Retinal pigment epithelial cell (primary cell): ENCODE measurements at regions not wholly inside any gene's neighbourhood (a gene's known extent, or its start where the extent isn't known, plus 50 kb on each side); places are given as distances from the start of the nearest gene placed in this dataset.

Experiments used
- DNase-seq: peaks from one replicate; pipeline ENCODE4 v3.0.0-alpha.2; 2010; ENCODE audit warnings: low read depth
- H3K4me3 ChIP-seq: 2 replicates; pipeline ENCODE4 v1.5.1; 2011; ENCODE audit warnings: mild to moderate bottlenecking, low read length, control low read depth, moderate library complexity
- TF ChIP-seq, protein P1 (sequence below): conservative IDR thresholded peaks from 2 replicates; pipeline ENCODE4 v1.5.1; 2011; ENCODE audit warnings: low read depth, low read length, control low read depth, inconsistent platforms

DNA sequence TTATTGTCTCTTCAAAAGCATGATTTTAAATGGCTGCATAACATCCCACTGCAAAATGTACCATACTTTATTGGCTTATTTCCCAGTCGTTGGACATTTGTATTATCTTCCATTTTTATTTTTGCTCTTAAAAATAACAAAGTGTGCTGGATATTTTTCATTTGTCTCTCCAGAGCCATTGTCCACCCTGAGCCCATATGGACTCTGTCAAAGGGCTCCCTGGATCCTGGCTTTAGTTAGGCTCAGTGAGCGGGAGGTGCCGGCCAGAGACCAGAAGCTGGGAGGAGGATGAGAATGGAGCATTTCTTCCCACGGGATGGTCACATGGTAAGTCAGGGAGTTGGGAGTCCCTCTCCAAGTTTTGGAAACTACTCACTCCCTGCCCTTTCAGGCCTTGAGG lies 296.9 kb downstream of the NUAK1 start:
- DNase-seq: no peak
- TF ChIP-seq, protein P1, sequence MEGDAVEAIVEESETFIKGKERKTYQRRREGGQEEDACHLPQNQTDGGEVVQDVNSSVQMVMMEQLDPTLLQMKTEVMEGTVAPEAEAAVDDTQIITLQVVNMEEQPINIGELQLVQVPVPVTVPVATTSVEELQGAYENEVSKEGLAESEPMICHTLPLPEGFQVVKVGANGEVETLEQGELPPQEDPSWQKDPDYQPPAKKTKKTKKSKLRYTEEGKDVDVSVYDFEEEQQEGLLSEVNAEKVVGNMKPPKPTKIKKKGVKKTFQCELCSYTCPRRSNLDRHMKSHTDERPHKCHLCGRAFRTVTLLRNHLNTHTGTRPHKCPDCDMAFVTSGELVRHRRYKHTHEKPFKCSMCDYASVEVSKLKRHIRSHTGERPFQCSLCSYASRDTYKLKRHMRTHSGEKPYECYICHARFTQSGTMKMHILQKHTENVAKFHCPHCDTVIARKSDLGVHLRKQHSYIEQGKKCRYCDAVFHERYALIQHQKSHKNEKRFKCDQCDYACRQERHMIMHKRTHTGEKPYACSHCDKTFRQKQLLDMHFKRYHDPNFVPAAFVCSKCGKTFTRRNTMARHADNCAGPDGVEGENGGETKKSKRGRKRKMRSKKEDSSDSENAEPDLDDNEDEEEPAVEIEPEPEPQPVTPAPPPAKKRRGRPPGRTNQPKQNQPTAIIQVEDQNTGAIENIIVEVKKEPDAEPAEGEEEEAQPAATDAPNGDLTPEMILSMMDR: no peak
- no peak overlapping the region for H3K4me3 ChIP-seq

DNA sequence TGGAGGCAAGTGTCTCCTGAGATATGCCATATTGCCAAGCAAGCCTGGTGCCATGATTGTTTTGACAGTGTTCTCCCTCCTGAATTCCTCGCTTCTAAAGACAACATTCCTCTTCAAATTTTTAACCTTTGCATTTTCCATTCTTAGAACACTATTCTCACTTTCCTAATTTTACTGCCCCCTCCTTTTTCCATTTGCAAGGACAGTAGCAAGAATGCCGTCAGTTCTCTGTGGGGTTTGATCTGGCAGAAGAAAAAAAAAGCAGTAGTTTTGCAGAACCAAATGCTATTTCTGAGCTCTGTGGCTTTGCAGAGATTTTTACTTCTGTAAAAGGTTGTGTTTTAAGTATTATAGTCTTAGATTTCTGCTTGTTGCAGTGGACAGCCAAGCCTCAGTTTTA lies 295.2 kb downstream of the NUAK1 start:
- H3K4me3 ChIP-seq: no peak overlapping the region
- TF ChIP-seq, protein P1: no peak
- no peak for DNase-seq

- TF ChIP-seq, protein P1: no peak
- DNase-seq: no peak
- no peak overlapping the region for H3K4me3 ChIP-seq
These were observed 294.6 kb downstream of the NUAK1 start for GRCh38 chr12:105843986-105844760.

- TF ChIP-seq, protein P1: no peak
- no peak for DNase-seq
- H3K4me3 ChIP-seq: no peak overlapping the region
These were observed 292.4 kb downstream of the NUAK1 start for GRCh38 chr12:105846331-105846730.

DNA sequence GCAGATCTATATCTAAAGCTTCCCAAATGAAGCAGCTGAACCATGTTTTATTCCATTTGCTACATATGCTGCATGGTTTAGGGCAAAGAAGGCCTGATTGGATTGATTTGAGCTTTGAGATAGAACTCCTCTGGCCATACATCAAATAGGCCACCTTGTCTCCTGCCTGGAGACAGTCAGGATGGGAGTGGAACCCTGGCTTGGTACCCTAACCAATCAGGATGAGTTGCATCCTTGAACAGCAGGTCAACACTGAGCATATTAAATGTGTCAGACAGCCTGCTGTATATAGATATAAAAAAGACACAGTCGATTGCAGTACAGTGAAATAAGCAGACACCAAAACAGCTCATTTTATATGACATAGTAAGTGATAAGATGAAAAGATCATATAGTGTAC lies 291.7 kb downstream of the NUAK1 start:
- no peak overlapping the region for H3K4me3 ChIP-seq
- no peak for DNase-seq
- TF ChIP-seq, protein P1: no peak

DNA sequence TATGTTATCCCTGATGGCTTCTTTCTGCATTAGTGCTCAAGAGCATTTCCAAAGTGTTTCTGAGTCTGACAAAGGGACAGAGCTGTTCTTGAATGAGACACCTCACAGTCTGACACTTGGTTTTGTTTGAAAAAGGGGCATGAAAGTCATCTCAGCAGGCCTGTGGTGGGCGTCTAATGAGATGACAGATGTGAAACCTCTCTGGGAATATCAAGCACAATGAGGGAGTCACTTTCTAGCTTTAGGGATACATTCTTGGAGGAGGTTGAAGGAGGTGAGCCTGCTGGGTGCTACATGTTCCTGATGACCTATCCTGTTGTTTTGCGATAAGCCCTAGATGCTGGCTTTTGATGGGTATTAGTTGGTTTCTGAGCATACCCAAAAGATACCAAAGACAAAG lies 290.5 kb downstream of the NUAK1 start:
- TF ChIP-seq, protein P1: no peak
- no peak for DNase-seq
- H3K4me3 ChIP-seq: no peak overlapping the region
